Brain microvascular endothelial cell (primary cell): ENCODE measurements at regions not wholly inside any gene's neighbourhood (a gene's known extent, or its start where the extent isn't known, plus 50 kb on each side); places are given as distances from the start of the nearest gene placed in this dataset.

Source experiments
- DNase-seq: peaks from one replicate; pipeline ENCODE4 v3.0.0-alpha.2; 2020
- H3K27ac ChIP-seq: fragments of 250-450 bp; sonication (Bioruptor Pico); 2 replicates; pipeline ENCODE4 v1.5.1; 2020; ENCODE audit warnings: mild to moderate bottlenecking, moderate library complexity
- H3K27me3 ChIP-seq: fragments of 250-450 bp; sonication (Bioruptor Pico); replicated peaks from 2 replicates; pipeline ENCODE4 v1.5.1; 2020; ENCODE audit warnings: mild to moderate bottlenecking
- H3K36me3 ChIP-seq: fragments of 250-450 bp; sonication (Bioruptor Pico); replicated peaks from 2 replicates; pipeline ENCODE4 v1.5.1; 2020; ENCODE audit warnings: mild to moderate bottlenecking
- H3K4me3 ChIP-seq: 2 replicates; pipeline ENCODE4 v1.5.1; 2011; ENCODE audit warnings: low read depth, mild to moderate bottlenecking, control low read depth, low read length, moderate library complexity
- in situ Hi-C: cut with HindIII; loops from 2 replicates; pipeline ENCODE4 v1.10.0; 2017; ENCODE audit warnings: low sequenced_read_pairs, low pct_ligation_motif_present
- TF ChIP-seq, protein P1 (sequence below): IDR thresholded peaks from 2 replicates; pipeline ENCODE4 v1.5.1; 2011; ENCODE audit warnings: low read depth, mild to moderate bottlenecking, moderate library complexity, low read length, control low read depth, inconsistent platforms; ENCODE audit errors: missing control alignments

DNA sequence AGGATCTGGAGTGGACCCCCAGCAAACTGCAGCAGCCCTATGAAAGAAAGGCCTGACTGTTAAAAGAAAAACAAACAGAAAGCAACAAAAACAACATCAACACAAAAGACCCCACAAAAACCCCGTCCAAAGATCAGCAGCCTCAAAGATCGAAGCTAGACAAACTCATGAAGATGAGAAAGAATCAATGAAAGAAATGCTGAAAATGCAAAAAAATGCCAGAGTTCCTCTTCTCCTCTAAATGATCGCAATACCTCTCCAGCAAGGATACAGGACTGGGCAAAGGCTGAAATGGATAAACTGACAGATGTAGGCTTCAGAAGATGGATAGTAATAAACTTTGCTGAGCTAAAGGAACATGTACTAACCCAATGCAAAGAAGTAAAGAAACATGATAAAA lies 526.3 kb upstream of the DAB2 start:
- Histone ChIP-seq H3K4me3 (no peak overlapping the region), H3K27me3 (no peaks in the 10 kb centered on the region), H3K27ac (no peak overlapping the region), H3K36me3 (no peaks in the 10 kb centered on the region)
- TF ChIP-seq, protein P1, sequence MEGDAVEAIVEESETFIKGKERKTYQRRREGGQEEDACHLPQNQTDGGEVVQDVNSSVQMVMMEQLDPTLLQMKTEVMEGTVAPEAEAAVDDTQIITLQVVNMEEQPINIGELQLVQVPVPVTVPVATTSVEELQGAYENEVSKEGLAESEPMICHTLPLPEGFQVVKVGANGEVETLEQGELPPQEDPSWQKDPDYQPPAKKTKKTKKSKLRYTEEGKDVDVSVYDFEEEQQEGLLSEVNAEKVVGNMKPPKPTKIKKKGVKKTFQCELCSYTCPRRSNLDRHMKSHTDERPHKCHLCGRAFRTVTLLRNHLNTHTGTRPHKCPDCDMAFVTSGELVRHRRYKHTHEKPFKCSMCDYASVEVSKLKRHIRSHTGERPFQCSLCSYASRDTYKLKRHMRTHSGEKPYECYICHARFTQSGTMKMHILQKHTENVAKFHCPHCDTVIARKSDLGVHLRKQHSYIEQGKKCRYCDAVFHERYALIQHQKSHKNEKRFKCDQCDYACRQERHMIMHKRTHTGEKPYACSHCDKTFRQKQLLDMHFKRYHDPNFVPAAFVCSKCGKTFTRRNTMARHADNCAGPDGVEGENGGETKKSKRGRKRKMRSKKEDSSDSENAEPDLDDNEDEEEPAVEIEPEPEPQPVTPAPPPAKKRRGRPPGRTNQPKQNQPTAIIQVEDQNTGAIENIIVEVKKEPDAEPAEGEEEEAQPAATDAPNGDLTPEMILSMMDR, result no peak
- in situ Hi-C loops, result no loop called here
- no peak for DNase-seq

DNA sequence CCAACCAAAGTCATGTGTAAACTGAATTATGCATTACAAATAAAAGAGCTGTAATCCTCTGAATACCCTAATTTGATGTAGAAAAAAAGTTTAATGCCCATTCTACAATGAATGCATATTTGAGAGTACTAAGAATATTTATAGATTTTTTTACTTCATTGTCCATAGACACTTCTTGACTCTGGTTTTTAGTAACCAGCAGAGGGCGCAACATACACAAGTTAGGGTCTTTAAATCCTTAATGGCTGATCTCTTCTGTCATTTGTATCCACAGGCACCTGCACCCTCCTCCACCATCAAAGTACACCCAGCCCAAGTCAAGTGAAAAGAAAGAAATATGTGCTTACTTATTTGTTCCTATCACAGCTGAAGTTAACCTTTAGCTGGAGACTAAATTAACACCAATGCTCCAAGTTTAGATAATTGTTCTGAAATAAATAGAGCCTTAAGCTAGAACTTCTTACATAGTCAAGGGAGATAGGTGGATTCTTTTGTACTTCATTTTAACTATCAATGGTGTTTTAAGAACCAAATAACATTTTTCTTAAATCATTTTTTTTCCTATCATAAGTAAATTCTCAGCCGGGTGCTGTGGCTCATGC lies 524.2 kb upstream of the DAB2 start:
- peak; percentile 71 for DNase-seq
- Histone ChIP-seq H3K36me3 (no peaks in the 10 kb centered on the region), H3K27me3 (no peaks in the 10 kb centered on the region), H3K4me3 (no peak overlapping the region), H3K27ac (no peak overlapping the region)
- TF ChIP-seq, protein P1, result peak; percentile 61
- in situ Hi-C loops, result no loop called here

DNA sequence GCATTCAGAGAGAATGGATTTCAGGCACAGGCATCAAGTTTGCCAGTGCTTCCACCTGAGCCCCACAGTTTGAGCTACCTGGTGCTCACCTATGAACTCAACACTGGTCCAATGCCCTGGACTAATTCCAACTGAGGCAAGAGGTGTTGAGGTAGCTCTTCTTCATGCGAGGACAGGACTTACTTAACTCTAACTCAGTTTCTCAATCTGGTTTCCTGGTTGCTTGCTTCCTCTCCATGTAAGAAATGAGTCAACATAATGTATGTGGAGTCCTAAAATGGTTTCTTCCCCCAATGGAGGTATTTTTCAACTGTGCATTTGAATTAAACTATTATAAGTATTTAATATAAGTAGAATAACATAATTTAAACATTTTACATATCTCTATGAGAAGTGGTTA lies 523.6 kb upstream of the DAB2 start:
- Histone ChIP-seq H3K27me3 (no peaks in the 10 kb centered on the region), H3K36me3 (no peaks in the 10 kb centered on the region), H3K27ac (no peak overlapping the region), H3K4me3 (no peak overlapping the region)
- in situ Hi-C loops, result no loop called here
- TF ChIP-seq, protein P1, result no peak
- DNase-seq, result no peak

DNA sequence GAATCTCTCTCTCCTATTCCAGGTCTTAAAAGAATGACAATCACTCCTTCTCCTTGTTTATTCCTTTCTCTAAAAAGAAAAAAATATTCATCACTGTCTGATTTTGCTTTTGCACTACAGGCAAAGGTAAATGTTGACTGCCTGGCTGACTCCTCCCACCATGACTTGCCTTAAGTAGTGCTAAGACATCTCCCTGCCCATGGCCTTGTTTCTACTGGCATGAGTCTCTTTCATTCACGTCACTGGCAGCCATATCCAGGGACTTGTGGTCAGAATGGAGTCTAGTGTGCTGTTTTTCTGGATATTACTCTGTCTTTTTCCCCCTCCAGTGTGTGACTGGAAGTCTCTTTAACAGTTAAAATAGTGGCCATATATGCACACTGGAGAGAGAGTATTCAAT lies 522.9 kb upstream of the DAB2 start:
- TF ChIP-seq, protein P1, result no peak
- DNase-seq, result peak; percentile 20
- Histone ChIP-seq H3K27me3 (no peaks in the 10 kb centered on the region), H3K36me3 (no peaks in the 10 kb centered on the region), H3K27ac (no peak overlapping the region), H3K4me3 (no peak overlapping the region)
- in situ Hi-C loops, result no loop called here

DNA sequence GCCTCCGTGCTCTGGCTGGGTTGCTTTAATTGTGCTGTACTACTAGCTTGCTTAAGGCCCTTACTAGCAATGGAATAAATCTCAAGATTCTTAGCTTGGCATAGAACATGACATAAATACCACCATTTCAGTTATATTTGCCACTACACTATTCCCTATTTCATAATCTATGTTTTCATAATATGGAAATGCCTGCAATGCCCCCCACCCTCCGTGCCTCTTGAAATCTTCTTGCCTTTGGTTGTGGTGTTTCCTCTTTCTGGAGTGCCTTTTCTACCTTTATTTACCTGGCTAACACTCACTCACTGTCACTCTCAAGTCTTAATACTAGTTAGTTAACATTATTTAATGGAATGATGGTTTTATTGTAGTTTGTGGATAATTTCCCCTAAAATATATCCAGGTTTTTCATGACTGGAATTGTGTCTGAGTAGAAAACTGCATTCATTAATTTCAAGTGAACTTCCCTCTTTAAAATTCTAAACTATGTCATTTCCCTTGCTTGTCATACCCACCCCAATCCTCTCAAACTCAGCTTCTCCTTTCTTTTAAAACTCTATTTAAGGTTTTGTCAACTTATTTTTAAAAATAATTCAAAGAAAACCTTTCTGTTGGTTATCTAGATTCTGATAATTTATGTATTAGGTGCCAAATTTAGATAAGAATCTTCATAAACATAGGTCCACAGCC lies 521.7 kb upstream of the DAB2 start:
- no peak for DNase-seq
- TF ChIP-seq, protein P1, result no peak
- Histone ChIP-seq H3K4me3 (no peak overlapping the region), H3K27ac (no peak overlapping the region), H3K27me3 (no peaks in the 10 kb centered on the region), H3K36me3 (no peaks in the 10 kb centered on the region)
- in situ Hi-C loops, result no loop called here

DNA sequence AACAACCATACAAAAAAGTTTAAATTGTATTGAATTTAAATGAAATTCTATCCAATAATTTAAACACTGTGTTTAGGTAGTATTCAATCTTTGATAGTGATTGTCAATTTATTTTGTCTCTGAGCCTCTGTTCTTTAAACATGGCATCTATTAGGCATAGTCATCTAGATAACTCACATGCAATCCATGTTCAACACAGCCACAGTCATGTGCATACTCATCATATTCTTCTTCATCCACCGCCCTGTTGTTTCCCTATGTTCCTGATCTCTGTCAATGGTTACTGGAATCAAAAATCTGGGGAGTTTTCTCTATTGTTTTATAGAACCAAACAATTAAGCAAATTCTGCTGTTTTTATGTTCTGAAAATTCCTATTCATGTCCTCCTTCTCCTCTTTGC lies 521.1 kb upstream of the DAB2 start:
- H3K27me3 ChIP-seq, result no peaks in the 10 kb centered on the region
- in situ Hi-C loops, result no loop called here
- no peak overlapping the region for H3K4me3 ChIP-seq
- TF ChIP-seq, protein P1, result no peak
- no peaks in the 10 kb centered on the region for H3K36me3 ChIP-seq
- no peak for DNase-seq
- H3K27ac ChIP-seq, result no peak overlapping the region
